HG02943 (cell line): ENCODE measurements at regions not wholly inside any gene's neighbourhood (a gene's known extent, or its start where the extent isn't known, plus 50 kb on each side); places are given as distances from the start of the nearest gene placed in this dataset.

Experiments
- ATAC-seq: cut with Tn5 transposase; IDR thresholded peaks from one replicate; pipeline ENCODE4 v1.9.1; 2021; ENCODE audit warnings: mild to moderate bottlenecking, low read depth, moderate library complexity; ENCODE audit not compliant: unreplicated experiment

DNA sequence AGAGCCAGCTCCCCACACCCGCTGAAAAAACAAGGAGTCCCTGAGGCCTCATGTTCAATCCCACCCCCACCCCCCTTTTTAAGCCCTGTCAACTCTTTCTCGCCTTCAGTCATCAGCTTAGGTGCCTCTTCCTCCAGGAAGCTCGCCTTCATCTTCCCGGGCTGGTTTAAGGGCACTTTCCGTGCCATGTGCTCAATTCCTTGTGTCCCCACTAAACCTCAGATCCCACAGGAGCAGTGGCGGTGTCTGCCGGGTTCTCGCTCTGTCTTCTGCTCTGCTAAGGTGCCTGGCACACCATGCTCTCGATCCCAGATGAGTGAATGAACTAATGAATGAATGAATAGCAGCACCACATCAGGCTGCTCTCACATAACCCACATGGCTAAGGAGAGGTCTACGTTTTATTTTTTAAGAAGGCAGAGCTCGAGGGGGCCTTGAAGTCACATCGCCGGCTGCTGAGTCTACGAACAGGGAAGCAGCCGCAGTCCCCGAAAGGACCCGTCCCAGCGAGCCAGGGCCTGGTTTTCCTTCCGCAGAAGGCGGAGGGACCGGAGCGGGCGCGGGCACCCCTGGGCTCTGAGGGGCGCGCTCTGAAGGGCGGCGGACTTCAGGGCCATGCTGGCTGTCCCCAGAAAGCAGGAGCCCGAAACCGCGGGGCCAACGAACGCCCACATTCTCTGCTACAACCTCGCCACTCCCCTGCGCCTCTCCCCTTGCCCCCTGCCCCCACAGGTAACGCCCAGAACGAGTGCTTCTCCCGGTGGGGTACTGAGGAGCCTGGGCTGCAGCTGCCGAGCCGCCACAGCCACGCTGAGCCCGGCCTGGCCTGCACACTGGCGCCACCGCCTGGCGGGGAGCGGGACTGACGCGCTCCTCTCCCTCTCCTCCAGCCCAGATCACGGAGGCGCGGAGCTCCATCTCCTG lies 73.4 kb upstream of the KCNMA1 start:
- ATAC-seq, result peak; percentile 77

DNA sequence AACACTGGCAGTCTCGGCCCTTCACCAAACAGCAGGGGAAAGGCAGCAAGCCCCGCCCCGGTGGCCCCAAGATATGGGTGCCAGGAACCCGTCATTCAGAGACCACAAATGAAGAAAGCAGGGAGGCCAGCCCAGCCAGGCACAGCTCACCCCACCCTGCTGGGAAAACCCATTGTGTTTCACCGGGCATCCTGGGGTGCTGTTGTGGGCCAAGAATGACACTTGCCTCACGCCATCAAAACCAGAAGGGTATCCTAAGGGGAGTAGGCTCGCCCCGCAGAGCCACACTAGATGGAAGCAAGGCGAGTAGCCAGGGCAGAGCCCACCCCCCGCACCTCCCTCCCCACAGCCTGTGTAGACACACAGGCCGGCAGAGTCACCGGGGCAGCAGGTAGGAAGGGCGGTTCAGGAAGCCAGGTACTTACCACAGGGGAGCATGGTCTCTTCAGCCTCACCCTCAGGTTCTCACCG lies 72.5 kb upstream of the KCNMA1 start:
- ATAC-seq, result no peak

DNA sequence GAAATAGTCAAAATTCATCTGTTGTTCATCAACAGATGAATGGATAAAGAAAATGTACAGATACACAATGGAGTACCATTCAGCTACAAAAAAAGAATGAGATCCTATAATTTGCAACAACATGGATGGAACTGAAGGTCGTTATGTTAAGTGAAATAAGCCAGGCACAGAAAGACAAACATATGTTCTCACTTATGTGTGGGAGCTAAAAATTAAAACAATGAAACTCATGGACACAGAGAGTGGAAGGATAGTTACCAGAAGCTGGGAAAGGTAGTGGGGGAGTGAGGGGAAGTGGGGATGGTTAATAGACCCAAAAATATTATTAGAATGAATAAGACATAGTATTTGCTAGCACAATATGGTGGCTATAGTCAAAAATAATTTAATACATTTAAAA lies 70.0 kb upstream of the KCNMA1 start:
- no peak for ATAC-seq

DNA sequence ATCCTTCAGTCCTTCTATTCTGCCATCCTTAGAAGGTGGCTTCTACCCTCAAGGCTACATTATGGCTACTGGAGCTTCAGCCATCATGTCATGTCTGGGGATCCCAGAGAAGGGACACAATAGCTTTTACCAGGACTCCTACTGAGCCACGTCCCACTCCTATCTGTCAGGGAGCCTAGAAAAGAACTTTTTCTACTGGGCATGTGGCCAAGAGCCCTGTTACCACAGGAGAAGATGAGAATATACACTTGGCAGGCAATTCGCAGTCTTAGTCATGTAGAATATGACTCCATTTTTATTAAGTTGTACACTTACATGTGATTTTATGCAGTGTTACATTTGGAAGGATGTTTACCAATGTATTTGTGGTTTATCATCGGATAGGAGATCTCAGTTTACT lies 64.6 kb upstream of the KCNMA1 start:
- ATAC-seq, result no peak

DNA sequence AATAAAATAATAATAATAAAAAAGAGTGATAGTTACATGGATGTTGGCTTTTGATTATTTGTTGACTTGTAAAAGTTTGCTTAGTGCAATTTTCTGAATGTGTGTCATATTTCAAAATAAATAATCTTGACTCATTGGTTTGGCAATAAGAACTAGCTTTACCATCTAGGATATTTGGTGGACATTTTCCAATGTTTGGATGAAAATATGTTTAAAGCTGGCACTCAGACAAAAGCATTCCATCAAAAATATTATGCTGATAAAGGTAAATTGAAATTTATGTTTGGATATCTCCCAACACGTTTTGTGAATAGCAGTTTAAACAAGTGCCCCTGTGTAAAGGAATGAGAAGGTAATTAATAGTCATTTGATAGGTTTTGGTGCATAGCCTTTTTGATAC lies 62.5 kb upstream of the KCNMA1 start:
- ATAC-seq, result no peak

DNA sequence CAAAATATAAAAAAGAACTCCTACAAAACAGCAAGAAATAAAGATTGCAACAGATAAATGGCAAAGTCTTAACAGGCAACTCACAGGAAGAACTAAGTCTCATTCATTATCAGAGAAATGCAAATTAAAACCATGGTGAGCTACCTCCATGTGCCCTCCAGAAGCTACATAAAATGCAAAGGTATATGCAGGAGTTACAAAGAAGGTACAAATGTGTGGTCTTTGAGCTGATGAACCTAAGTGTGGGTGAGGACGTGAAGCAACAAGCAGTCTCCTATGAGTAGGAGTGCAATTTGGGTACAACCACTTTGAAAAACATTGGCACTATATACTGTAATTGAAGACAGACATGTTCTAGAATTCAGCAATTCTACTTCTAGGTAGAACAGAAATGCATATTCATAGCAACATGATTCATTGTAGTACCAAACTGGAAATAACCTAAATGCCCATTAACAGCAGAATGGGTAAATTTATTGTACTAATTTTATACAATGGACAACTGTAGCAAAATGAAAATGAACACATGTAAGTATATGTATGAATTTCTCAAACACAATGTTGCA lies 61.6 kb upstream of the KCNMA1 start:
- ATAC-seq, result no peak

DNA sequence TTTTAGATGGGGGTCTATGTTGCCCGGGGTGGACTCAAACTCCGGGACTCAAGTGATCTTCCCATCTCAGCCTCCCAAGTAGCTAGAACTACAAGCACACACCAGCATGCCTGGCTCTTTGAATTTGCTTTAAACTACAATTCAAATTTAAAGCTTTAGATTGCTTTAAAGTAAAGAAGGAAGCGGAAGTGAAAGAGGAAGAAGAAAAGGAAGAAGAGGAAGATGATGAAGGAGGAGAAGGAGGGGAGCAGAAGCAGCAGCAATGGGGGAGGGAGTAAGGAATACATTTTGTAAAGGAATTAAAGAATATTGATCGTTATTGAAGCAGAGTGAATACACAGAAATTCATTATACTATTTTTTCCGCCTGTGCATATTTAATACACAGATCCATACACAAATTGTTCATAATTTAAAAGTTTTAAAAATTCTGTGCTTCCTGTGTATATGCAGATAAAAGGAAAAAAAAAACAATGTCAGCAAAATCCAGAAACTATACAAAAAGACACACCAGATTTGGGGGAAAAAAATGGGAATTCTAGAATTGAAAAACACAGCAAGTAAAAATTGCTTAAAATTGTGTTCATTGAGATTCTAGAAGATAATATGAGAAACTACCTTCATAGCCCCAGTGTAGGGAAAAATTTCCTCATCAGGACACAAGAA lies 60.8 kb upstream of the KCNMA1 start:
- no peak for ATAC-seq

DNA sequence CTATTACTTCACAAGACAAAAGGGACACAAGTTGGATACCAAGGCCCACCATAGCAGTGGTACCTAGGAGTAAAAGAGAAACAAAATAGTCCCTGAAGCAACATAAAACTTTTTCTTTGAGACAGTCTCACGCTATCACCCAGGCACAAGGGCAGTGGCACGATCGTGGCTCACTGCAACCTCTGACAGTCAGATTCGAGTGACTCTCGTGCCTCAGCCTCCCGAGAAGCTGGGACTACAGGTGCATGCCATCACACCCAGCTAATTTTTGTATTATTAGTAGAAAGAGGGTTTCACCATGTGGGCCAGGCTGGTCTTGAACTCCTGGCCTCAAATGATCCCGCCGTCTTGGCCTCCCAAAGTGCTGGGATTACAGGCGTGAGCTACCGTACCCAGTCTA lies 59.0 kb upstream of the KCNMA1 start:
- no peak for ATAC-seq

DNA sequence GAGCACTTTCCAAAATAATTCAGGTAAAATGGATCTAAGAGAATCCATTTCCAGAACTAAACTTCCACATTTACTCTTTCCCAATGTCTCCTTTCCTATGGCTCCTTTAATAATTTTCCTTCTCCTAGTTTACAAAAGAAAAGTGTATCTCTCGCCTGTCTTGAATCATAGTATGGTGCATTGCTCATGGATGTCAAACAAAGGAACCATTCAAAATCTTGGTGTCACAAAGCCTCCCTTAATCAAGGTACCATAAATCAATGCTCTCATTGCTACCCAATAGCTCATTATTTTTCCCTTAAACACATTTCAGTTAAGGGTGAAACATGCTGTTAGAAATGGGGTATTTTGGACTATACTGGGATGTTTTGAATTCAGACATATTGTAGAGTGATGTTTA lies 57.6 kb upstream of the KCNMA1 start:
- ATAC-seq, result no peak

DNA sequence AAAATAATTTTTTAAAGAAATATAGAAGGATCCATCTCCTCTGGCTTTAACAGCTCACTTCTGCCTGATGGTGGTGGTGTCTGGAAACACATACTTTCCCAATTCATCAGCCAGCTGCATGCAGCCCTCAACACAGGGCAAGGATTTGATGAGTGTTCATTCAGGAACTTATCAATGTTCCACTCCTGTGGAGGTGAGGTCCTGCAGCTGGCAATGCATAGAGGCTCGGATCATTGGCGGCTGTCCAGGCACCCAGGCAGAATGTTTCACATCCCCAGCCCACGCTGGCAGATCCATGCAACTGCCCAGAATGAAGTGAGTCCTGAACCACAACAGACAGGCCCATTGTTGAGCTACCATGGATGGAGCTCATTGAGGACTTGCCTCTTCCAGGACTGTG lies 55.2 kb upstream of the KCNMA1 start:
- no peak for ATAC-seq

DNA sequence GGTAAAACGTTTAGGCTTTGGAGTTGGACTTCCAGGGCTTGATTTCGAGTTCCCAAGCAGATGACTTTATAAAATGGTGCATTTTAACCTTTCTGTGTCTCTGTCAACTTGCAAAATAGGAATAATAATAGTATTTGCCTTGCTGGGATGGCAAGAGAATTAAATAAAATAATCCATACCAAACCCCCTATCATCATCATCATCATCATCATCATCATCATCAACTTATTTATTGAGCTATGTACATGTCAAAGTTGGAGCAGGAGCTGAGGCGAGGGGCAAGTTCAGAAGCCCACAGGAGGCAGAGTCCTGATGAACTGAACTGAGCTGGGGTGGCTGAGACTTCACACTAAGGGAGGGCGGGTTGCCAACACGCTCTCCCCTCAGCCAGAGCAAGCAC lies 51.7 kb upstream of the KCNMA1 start:
- no peak for ATAC-seq

DNA sequence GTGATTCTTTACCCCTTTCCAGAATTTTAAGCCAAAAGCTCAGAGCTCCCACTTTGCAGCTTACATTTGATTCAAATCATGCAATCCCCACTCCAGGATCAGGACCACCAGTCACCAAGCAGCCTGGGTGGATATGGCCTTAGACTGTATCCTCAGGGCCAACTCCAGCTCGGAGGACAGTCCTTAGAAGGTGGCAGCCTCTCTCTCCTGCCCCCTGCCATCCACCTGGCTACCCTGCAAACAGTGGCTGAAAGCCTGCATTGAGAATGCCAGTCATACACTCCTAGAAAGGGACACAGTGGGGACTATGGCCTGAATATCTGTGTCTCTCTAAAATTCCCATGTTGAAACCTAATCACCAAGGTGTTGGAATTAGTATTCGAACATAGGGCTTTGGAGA lies 50.0 kb upstream of the KCNMA1 start:
- no peak for ATAC-seq
